Raji (cell line): ENCODE measurements at regions not wholly inside any gene's neighbourhood (a gene's known extent, or its start where the extent isn't known, plus 50 kb on each side); places are given as distances from the start of the nearest gene placed in this dataset.

Experiments
- POLR2A ChIP-seq: IDR thresholded peaks from 2 replicates; pipeline ENCODE4 v1.6.1; 2011; ENCODE audit warnings: low read depth, low read length, control low read depth; ENCODE audit not compliant: insufficient read depth

- no peak for TF ChIP-seq POLR2A
Measured at GRCh38 chr1:65020774-65021173, 54.4 kb upstream of the JAK1 start.

GRCh38 chr1:65021795-65022194 is 55.4 kb upstream of the JAK1 start:
- TF ChIP-seq POLR2A: no peak

GRCh38 chr1:65022216-65022615 is 55.9 kb upstream of the JAK1 start:
- no peak for TF ChIP-seq POLR2A

- TF ChIP-seq POLR2A: no peak
Measured at GRCh38 chr1:65025794-65026193, 59.4 kb upstream of the JAK1 start.

GRCh38 chr1:65026235-65026634 is 59.9 kb upstream of the JAK1 start:
- TF ChIP-seq POLR2A: no peak

- TF ChIP-seq POLR2A: no peak
Measured at GRCh38 chr1:65027666-65028358, 61.5 kb upstream of the JAK1 start.

GRCh38 chr1:65036570-65037051 is 70.3 kb upstream of the JAK1 start:
- TF ChIP-seq POLR2A: no peak

- TF ChIP-seq POLR2A: no peak
Measured at GRCh38 chr1:65039066-65039465, 72.7 kb upstream of the JAK1 start.

GRCh38 chr1:65039508-65039907 is 73.2 kb upstream of the JAK1 start:
- no peak for TF ChIP-seq POLR2A

GRCh38 chr1:65042467-65042866 is 76.1 kb upstream of the JAK1 start:
- no peak for TF ChIP-seq POLR2A

GRCh38 chr1:65044411-65044810 is 78.1 kb upstream of the JAK1 start:
- no peak for TF ChIP-seq POLR2A

- no peak for TF ChIP-seq POLR2A
Measured at GRCh38 chr1:65045022-65045817, 78.9 kb upstream of the JAK1 start.

- TF ChIP-seq POLR2A: no peak
Measured at GRCh38 chr1:65048335-65048734, 82.0 kb upstream of the JAK1 start.

GRCh38 chr1:65049941-65050713 is 83.8 kb upstream of the JAK1 start:
- no peak for TF ChIP-seq POLR2A

GRCh38 chr1:65050735-65051134 is 84.4 kb upstream of the JAK1 start:
- TF ChIP-seq POLR2A: no peak

GRCh38 chr1:65054481-65054880 is 88.1 kb upstream of the JAK1 start:
- TF ChIP-seq POLR2A: no peak
